Cardiac muscle cell (in vitro differentiated cells and primary cell): ENCODE measurements at regions not wholly inside any gene's neighbourhood (a gene's known extent, or its start where the extent isn't known, plus 50 kb on each side); places are given as distances from the start of the nearest gene placed in this dataset.
"Not testable (repeated sequence)": the region's sequence is repeated elsewhere in the genome, so short reads cannot be mapped to it uniquely, and the experiment has no call there.

ENCODE experiments used
- DNase-seq, 2 donors: peaks; one replicate each; pipeline versions ENCODE4 v3.0.0 to v3.0.0-alpha.2; 2010 to 2017; ENCODE audit warnings: low read depth in 1 of 2, low spot score in 1 of 2
- H3K27ac ChIP-seq: fragments of 200-600 bp; sonication (generic); 2 replicates; pipeline ENCODE4 v1.5.1; 2016
- H3K27me3 ChIP-seq: fragments of 200-600 bp; sonication (generic); 2 replicates; pipeline ENCODE4 v1.6.0; 2016; ENCODE audit warnings: control low read depth
- H3K36me3 ChIP-seq: fragments of 200-600 bp; sonication (generic); 2 replicates; pipeline ENCODE4 v1.5.1; 2016; ENCODE audit warnings: control low read depth
- H3K4me1 ChIP-seq: fragments of 200-600 bp; sonication (generic); 2 replicates; pipeline ENCODE4 v1.8.1; 2017; ENCODE audit warnings: low read depth, mild to moderate bottlenecking, mixed run types
- H3K4me3 ChIP-seq: fragments of 200-600 bp; sonication (generic); 2 replicates; pipeline ENCODE4 v1.5.1; 2016; ENCODE audit warnings: mild to moderate bottlenecking
- H3K9me3 ChIP-seq: fragments of 200-600 bp; sonication (generic); 2 replicates; pipeline ENCODE4 v1.5.1; 2017; ENCODE audit warnings: low read depth, mild to moderate bottlenecking, control low read depth
- TF ChIP-seq, protein P1 (sequence below): IDR thresholded peaks from 2 replicates; pipeline ENCODE4 v1.5.1; 2012; ENCODE audit warnings: low read depth, mild to moderate bottlenecking, low read length

DNA sequence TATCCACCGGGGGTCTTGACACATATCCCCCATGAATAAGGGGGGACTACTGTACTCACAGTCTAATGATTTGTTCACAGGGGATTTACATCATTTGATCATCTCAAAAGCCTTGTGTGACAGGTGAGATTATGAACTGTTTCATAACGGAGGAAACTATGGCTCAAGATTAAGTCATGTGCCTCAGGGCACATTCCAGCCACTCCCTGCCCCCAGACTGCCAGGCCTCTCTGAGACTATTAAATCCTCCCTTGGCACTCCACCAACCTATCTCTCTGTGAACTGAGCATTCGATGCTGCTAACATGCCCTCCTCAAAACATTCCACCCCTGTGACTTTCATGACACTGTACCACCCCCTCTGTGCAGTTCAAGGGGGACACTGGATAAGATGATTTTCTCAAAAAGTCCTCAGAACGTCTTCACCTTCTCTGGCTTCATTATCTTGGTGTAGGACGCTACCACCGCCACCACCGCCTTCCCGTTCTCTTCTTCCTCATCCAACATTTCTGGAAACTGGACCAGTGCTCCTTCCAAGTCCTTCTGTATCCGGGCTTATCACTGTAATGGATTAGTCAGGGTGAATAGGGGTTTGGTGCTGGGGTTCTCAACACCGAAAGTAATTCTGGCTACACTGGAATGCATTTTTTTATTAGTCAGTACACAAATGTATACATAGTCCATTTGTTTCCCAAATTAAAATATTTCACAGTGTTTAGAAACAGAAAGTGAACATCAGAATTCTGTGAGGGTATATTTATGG lies 169.6 kb downstream of the KCNS3 start:
- DNase-seq, result peak in 1 of 2 donors; percentile 55
- Histone ChIP-seq H3K4me3 (no peak overlapping the region), H3K9me3 (no peaks in the 10 kb centered on the region), H3K27ac (no peak overlapping the region), H3K36me3 (no peaks in the 10 kb centered on the region), H3K4me1 (no peaks in the 10 kb centered on the region), H3K27me3 (no peaks in the 10 kb centered on the region)
- TF ChIP-seq, protein P1, sequence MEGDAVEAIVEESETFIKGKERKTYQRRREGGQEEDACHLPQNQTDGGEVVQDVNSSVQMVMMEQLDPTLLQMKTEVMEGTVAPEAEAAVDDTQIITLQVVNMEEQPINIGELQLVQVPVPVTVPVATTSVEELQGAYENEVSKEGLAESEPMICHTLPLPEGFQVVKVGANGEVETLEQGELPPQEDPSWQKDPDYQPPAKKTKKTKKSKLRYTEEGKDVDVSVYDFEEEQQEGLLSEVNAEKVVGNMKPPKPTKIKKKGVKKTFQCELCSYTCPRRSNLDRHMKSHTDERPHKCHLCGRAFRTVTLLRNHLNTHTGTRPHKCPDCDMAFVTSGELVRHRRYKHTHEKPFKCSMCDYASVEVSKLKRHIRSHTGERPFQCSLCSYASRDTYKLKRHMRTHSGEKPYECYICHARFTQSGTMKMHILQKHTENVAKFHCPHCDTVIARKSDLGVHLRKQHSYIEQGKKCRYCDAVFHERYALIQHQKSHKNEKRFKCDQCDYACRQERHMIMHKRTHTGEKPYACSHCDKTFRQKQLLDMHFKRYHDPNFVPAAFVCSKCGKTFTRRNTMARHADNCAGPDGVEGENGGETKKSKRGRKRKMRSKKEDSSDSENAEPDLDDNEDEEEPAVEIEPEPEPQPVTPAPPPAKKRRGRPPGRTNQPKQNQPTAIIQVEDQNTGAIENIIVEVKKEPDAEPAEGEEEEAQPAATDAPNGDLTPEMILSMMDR, result no peak

DNA sequence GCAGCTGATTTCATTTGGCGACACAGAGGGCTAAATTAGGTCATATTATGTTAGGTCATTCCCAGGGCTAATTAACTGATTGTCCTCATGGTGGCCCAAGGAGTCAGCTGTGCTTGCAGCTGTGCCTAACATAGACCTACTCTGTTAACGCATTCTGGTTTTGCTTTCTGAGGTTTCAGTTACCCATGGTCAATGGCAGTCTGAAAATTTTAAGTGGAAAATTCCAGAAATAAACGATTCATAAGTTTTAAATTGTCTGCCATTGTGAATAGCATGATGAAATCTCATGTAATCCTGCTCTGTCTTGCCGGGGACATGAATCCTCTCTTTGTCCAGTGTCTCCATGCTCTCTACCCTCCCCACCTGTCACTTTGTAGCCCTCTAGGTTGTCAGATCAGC lies 168.7 kb downstream of the KCNS3 start:
- Histone ChIP-seq H3K4me1 (no peaks in the 10 kb centered on the region), H3K27me3 (no peaks in the 10 kb centered on the region), H3K36me3 (no peaks in the 10 kb centered on the region), H3K9me3 (no peaks in the 10 kb centered on the region), H3K27ac (no peak overlapping the region), H3K4me3 (no peak overlapping the region)
- TF ChIP-seq, protein P1, result no peak
- DNase-seq, result no peak

DNA sequence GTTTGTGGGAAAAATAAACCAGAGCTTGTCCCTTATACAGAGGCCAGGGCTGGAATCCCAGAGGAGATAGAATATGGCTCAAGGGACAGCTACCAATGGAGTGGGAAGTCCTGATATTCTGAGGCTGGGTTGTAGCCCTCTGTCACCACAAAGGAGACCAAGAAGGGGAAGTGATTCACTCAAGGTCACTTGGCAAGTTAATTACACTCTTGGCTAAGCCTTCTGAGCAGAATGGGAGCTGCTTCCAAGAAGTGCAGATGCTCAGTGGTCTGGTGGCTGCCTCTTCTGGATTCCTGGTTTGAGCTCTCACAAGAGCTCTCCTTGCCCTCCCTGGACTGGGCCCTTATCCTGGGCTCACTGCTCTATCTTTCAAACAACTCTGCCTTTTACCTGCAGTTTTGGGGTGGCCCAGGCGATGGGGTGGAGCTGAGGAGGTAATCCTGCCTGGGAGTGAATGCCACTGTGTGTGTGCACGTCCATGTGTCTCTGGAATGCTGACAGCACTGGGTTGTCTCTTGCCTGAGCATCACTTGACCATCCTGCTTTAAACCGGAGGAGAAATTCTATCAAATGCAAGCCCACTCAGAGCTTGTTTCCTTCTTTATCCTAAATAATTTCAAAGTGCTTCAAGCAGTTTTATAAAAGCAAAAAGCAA lies 168.2 kb downstream of the KCNS3 start:
- TF ChIP-seq, protein P1, result no peak
- no peaks in the 10 kb centered on the region for H3K4me1 ChIP-seq
- peak in 1 of 2 donors; percentile 15 for DNase-seq
- no peaks in the 10 kb centered on the region for H3K36me3 ChIP-seq
- no peaks in the 10 kb centered on the region for H3K9me3 ChIP-seq
- H3K27ac ChIP-seq, result no peak overlapping the region
- no peak overlapping the region for H3K4me3 ChIP-seq
- no peaks in the 10 kb centered on the region for H3K27me3 ChIP-seq

DNA sequence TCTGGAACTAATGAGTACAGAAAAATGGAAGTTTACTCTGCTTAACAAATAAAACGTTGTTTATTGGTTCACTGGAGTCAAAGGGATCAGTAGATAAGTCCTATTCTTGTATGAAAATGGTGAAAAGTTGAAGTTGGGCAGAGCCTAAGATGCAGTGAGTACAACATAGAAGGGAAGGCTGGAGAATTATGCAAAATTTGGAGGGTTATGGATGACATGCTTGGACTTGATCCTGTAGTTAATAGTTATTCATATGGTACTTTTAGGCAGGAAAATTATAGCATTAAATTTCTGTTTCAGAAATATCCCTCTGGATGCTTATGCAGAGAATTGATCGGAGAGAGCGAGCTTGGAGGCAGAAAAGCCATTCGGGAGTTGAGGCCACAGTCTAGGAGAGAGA lies 167.6 kb downstream of the KCNS3 start:
- Histone ChIP-seq H3K27ac (no peak overlapping the region), H3K4me1 (no peaks in the 10 kb centered on the region), H3K27me3 (no peaks in the 10 kb centered on the region), H3K4me3 (no peak overlapping the region), H3K9me3 (no peaks in the 10 kb centered on the region), H3K36me3 (no peaks in the 10 kb centered on the region)
- TF ChIP-seq, protein P1, result no peak
- DNase-seq, result no peak

DNA sequence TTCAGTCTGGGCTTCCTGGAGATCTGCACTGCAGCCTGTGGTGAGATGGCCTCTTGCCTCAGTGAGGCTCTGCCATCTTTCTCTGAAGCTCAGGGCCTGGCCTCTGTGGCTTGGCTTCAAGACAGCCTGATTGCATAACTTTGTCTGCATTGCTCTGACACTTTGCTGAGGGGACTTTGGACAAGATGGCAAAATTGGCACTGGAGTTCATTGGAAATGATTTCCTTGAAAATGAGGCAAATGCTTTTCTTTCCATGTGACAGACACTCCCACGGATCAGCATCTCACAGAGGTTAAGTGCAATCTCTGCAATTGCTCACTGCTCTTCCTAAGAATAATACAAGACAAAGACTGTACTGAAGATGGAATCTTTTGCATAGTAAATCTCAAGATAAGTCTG lies 166.8 kb downstream of the KCNS3 start:
- Histone ChIP-seq H3K27ac (no peak overlapping the region), H3K36me3 (no peaks in the 10 kb centered on the region), H3K9me3 (no peaks in the 10 kb centered on the region), H3K4me3 (no peak overlapping the region), H3K4me1 (no peaks in the 10 kb centered on the region), H3K27me3 (no peaks in the 10 kb centered on the region)
- DNase-seq, result peak in 1 of 2 donors; percentile 3
- TF ChIP-seq, protein P1, result no peak

DNA sequence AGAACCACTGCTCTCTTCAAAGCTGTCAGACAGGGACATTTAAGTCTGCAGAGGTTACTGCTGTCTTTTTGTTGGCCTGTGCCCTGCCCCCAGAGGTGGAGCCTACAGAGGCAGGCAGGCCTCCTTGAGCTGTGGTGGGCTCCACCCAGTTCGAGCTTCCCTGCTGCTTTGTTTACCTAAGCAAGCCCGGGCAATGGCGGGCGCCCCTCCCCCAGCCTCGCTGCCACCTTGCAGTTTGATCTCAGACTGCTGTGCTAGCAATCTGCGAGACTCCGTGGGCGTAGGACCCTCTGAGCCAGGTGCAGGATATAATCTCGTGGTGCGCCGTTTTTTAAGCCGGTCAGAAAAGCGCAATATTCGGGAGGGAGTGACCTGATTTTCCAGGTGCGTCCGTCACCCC lies 138.9 kb downstream of the KCNS3 start:
- not testable (repeated sequence) for DNase-seq, H3K4me1 ChIP-seq, H3K4me3 ChIP-seq, H3K27ac ChIP-seq, H3K9me3 ChIP-seq, H3K36me3 ChIP-seq, H3K27me3 ChIP-seq
